ENCODE measurements at regions not wholly inside any gene's neighbourhood (a gene's known extent, or its start where the extent isn't known, plus 50 kb on each side); places are given as distances from the start of the nearest gene placed in this dataset.

- no peaks in the 10 kb centered on the region for H3K36me3 ChIP-seq (ENCODE audit: control insufficient read depth in 1 of 2, insufficient read depth in 2 of 2, low read length in 2 of 2)
- RAD21 ChIA-PET (ENCODE audit: low non-redundant PET in 1 of 2, low total read pairs in 2 of 2, uncharacterized antibody in 2 of 2, unreplicated experiment in 2 of 2) = no interaction called here
- H3K79me2 ChIP-seq (ENCODE audit: insufficient read depth, low read length) = no peaks in the 10 kb centered on the region
- no peaks in the 10 kb centered on the region for H3K27me3 ChIP-seq (ENCODE audit: insufficient read depth, low read length)
- no peak overlapping the region for H3K4me3 ChIP-seq (replicated peaks in 1 of 2; ENCODE audit: low read depth in 1 of 2, low read length in 2 of 2)
- no peak for DNase-seq (ENCODE audit: low read depth, low spot score)
- H4K20me1 ChIP-seq (ENCODE audit: insufficient read depth) = no peaks in the 10 kb centered on the region
- intact Hi-C loops (cut with micrococcal nuclease) = no loop called here
- H2AFZ ChIP-seq (ENCODE audit: low read depth, low read length, poor library complexity, severe bottlenecking) = no peak overlapping the region
- no peak for ATAC-seq
- POLR2A ChIA-PET = no interaction called here
- CTCF ChIA-PET = no interaction called here
- BruUV-seq (replicated peaks) = no TSS peak
- H3K9me2 ChIP-seq (ENCODE audit: insufficient read depth) = no peaks in the 10 kb centered on the region
- no peak for TF ChIP-seq EZH2phosphoT487 (IDR thresholded peaks at IDR 0.05; ENCODE audit: borderline replicate concordance)
- no peak for TF ChIP-seq YY1 (IDR thresholded peaks at IDR 0.05; ENCODE audit: extremely low read depth, insufficient replicate concordance, low read depth, low read length)
- TF ChIP-seq EGR1 (IDR thresholded peaks at IDR 0.05; ENCODE audit: low read depth) = no peak
- no peak for TF ChIP-seq TCF7L2 (IDR thresholded peaks at IDR 0.05; ENCODE audit: borderline replicate concordance, extremely low read depth, insufficient read depth, insufficient read length)
- TF ChIP-seq, protein P1, sequence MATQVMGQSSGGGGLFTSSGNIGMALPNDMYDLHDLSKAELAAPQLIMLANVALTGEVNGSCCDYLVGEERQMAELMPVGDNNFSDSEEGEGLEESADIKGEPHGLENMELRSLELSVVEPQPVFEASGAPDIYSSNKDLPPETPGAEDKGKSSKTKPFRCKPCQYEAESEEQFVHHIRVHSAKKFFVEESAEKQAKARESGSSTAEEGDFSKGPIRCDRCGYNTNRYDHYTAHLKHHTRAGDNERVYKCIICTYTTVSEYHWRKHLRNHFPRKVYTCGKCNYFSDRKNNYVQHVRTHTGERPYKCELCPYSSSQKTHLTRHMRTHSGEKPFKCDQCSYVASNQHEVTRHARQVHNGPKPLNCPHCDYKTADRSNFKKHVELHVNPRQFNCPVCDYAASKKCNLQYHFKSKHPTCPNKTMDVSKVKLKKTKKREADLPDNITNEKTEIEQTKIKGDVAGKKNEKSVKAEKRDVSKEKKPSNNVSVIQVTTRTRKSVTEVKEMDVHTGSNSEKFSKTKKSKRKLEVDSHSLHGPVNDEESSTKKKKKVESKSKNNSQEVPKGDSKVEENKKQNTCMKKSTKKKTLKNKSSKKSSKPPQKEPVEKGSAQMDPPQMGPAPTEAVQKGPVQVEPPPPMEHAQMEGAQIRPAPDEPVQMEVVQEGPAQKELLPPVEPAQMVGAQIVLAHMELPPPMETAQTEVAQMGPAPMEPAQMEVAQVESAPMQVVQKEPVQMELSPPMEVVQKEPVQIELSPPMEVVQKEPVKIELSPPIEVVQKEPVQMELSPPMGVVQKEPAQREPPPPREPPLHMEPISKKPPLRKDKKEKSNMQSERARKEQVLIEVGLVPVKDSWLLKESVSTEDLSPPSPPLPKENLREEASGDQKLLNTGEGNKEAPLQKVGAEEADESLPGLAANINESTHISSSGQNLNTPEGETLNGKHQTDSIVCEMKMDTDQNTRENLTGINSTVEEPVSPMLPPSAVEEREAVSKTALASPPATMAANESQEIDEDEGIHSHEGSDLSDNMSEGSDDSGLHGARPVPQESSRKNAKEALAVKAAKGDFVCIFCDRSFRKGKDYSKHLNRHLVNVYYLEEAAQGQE (IDR thresholded peaks at IDR 0.05; ENCODE audit: low read depth) = no peak
- no peak for TF ChIP-seq POLR2A (IDR thresholded peaks at IDR 0.05; ENCODE audit: borderline replicate concordance, extremely low read depth, insufficient read depth, insufficient read length)
- TF ChIP-seq SRF (IDR thresholded peaks at IDR 0.05; ENCODE audit: low read depth) = no peak
- TF ChIP-seq ZNF274 (IDR thresholded peaks at IDR 0.05; ENCODE audit: low read depth, low read length) = no peak
- TF ChIP-seq POLR2AphosphoS5 (IDR thresholded peaks at IDR 0.05; ENCODE audit: low read depth, low read length) = no peak
- no peak for TF ChIP-seq SIN3A (IDR thresholded peaks at IDR 0.05; ENCODE audit: low read depth)
- no peak for TF ChIP-seq EZH2 (IDR thresholded peaks at IDR 0.05)
- no peak overlapping the region for H3K4me2 ChIP-seq (ENCODE audit: low read length)
- H3K9ac ChIP-seq (ENCODE audit: low read length) = no peak overlapping the region
- H3K4me1 ChIP-seq (ENCODE audit: control insufficient read depth in 1 of 2, insufficient read depth in 2 of 2, low read length in 2 of 2) = no peaks in the 10 kb centered on the region
- H3K27ac ChIP-seq (ENCODE audit: low read depth, low read length) = no peak overlapping the region
- H3K9me3 ChIP-seq (ENCODE audit: control insufficient read depth in 1 of 2, insufficient read depth in 1 of 2, low read depth in 1 of 2, low read length in 2 of 2) = peaks cover 9 to 40% of the 10 kb centered on the region in 2 experiments; a peak in 2 of 4 replicates
Measured at GRCh38 chr15:24746094-24746493, 70.5 kb downstream of the NPAP1 start.
